ENCODE measurements at regions not wholly inside any gene's neighbourhood (a gene's known extent, or its start where the extent isn't known, plus 50 kb on each side); places are given as distances from the start of the nearest gene placed in this dataset.

- intact Hi-C loops (cut with DNase I): no loop called here
- Histone ChIP-seq H3K9me3 (no peaks in the 10 kb centered on the region), H3K4me1 (no peaks in the 10 kb centered on the region), H3K27me3 (no peaks in the 10 kb centered on the region), H3K36me3 (no peaks in the 10 kb centered on the region), H3K4me3 (no peak overlapping the region), H3K27ac (no peak overlapping the region), H3K9ac (ENCODE audit: low read depth in 2 of 2, low read length in 2 of 2) (no peak overlapping the region)
- TF ChIP-seq CTCF (IDR thresholded peaks at IDR 0.05): no peak
- DNase-seq: no peak
Observed at GRCh38 chr13:78712831-78713230, 53.9 kb upstream of the OBI1 start.

- H3K36me3 ChIP-seq: no peaks in the 10 kb centered on the region
- intact Hi-C loops (cut with DNase I): no loop called here
- no peak for TF ChIP-seq CTCF (IDR thresholded peaks at IDR 0.05)
- H3K27ac ChIP-seq: no peak overlapping the region
- H3K27me3 ChIP-seq: no peaks in the 10 kb centered on the region
- H3K4me3 ChIP-seq: no peak overlapping the region
- no peak for DNase-seq
- H3K9me3 ChIP-seq: no peaks in the 10 kb centered on the region
- no peaks in the 10 kb centered on the region for H3K4me1 ChIP-seq
- no peak overlapping the region for H3K9ac ChIP-seq (ENCODE audit: low read depth in 2 of 2, low read length in 2 of 2)
Observed at GRCh38 chr13:78709028-78709427, 50.1 kb upstream of the OBI1 start.
